Mesodermal cell (in vitro differentiated cells): ENCODE measurements at regions not wholly inside any gene's neighbourhood (a gene's known extent, or its start where the extent isn't known, plus 50 kb on each side); places are given as distances from the start of the nearest gene placed in this dataset.

Source experiments
- H3K27ac ChIP-seq: 2 replicates; pipeline ENCODE4 v1.7.0; 2013; ENCODE audit warnings: mild to moderate bottlenecking, low read depth, low read length, moderate library complexity; ENCODE audit not compliant: severe bottlenecking
- H3K36me3 ChIP-seq: 2 replicates; pipeline ENCODE4 v1.7.1; 2013; ENCODE audit warnings: mild to moderate bottlenecking, low read length, moderate library complexity; ENCODE audit not compliant: control insufficient read depth, insufficient read depth
- H3K4me1 ChIP-seq: one replicate; pipeline ENCODE4 v1.7.1; 2013; ENCODE audit warnings: mild to moderate bottlenecking, low read length; ENCODE audit not compliant: insufficient read depth, control insufficient read depth, poor library complexity, severe bottlenecking
- H3K4me3 ChIP-seq: 2 replicates; pipeline ENCODE4 v1.7.0; 2013; ENCODE audit warnings: low read length, control low read depth, mild to moderate bottlenecking; ENCODE audit not compliant: insufficient read depth, poor library complexity, severe bottlenecking; ENCODE audit errors: extremely low read depth
- H3K9me3 ChIP-seq: 2 replicates; pipeline ENCODE4 v1.7.1; 2013; ENCODE audit warnings: mild to moderate bottlenecking, low read length, moderate library complexity; ENCODE audit not compliant: control insufficient read depth
- WGBS, 2 experiments: methylation state at CpG; one replicate each; pipeline ENCODE4 v1.1.5; 2013; ENCODE audit warnings: missing lambda C conversion rate in 2 of 2; ENCODE audit not compliant: insufficient coverage in 2 of 2; 5-methylcytosine and 5-hydroxymethylcytosine counted together

DNA sequence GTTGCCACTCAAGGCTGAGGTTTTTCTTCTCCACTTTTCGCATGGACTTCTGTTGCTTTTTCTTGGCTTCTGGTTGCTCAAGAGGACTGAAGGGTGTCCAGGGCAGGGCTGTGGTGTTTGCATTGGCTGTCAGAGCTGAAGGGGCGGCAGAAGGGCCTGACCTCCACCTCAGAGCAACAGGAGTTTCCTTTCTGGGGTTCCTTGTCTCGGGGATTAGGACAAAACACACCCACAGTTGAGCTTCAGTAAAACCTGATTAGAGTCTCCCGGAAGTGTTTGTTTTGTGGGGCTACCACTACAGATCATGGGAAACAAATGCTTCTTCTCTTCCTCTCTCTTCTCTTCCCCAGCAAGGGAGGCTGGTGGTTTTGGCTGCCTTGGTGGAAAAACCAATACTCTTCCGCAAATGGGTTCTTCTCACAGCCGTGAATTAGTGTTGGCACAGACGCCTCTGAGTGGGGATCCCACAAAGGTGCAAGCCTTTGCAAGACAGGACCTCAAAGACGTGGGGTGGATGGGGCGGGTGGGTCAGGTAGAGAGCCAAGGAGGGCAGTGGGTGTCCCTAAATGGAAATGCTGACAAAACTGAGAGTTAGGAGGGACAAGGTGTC is 317.7 kb upstream of the TBX3 start:
- H3K27ac ChIP-seq = no peak overlapping the region

DNA sequence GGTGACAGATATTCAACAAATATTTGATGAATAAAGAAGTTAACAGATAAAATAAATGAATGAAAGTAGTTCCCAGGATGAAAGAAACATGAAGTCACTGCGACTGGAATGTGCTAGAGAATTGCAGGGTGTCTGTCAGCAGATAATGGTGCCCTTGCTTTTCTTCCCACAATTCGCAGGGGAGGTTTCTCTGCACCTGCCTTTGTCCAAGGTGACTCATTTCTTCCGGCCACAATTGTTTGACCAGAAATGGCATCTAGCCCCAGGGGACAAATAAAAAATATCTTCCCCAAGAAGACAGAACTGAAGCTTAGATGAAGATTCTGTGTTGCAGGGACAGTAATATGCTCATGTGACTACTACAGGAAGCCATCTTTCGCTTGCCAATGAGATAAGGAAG is 316.1 kb upstream of the TBX3 start:
- Histone ChIP-seq H3K4me1 (peaks cover 12% of the 10 kb centered on the region), H3K9me3 (peaks cover 8% of the 10 kb centered on the region), H3K4me3 (no peak overlapping the region), H3K36me3 (no peaks in the 10 kb centered on the region), H3K27ac (no peak overlapping the region)
- WGBS, 2 experiments = 83 to 97% methylated on average over 2 to 3 of the region's 4 CpGs

More for the DNA sequence above, 317.7 kb upstream of the TBX3 start:
- no peak overlapping the region for H3K4me3 ChIP-seq
- H3K4me1 ChIP-seq = peaks cover 12% of the 10 kb centered on the region
- WGBS, 2 experiments = 91 to 97% methylated on average over 6 to 8 of the region's 9 CpGs
- peaks cover under 1% of the 10 kb centered on the region for H3K9me3 ChIP-seq
- no peaks in the 10 kb centered on the region for H3K36me3 ChIP-seq

DNA sequence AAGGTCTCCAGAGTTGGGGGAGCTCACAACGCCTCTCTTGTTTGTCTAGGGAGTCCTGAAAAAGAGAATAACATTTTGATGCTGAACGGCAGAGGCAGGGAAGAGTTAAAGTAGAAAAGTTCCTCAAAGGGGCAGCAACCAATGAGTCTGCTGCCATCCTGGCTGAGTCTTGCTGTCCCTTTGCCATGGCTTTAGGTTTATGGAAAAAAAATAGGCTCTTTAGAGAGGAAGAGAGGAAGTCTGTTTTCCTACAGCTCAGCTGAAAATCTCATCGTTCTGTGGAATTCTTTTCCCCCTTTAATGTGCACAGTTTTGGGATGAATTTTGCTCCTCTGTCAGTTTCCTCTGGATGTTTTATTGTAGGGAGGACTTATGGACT is 314.8 kb upstream of the TBX3 start:
- H3K36me3 ChIP-seq = no peaks in the 10 kb centered on the region
- 63 to 86% methylated on average over 2 to 3 of the region's 3 CpGs for WGBS, 2 experiments
- H3K4me1 ChIP-seq = peaks cover 12% of the 10 kb centered on the region
- no peak overlapping the region for H3K4me3 ChIP-seq
- peaks cover 8% of the 10 kb centered on the region for H3K9me3 ChIP-seq
- no peak overlapping the region for H3K27ac ChIP-seq

DNA sequence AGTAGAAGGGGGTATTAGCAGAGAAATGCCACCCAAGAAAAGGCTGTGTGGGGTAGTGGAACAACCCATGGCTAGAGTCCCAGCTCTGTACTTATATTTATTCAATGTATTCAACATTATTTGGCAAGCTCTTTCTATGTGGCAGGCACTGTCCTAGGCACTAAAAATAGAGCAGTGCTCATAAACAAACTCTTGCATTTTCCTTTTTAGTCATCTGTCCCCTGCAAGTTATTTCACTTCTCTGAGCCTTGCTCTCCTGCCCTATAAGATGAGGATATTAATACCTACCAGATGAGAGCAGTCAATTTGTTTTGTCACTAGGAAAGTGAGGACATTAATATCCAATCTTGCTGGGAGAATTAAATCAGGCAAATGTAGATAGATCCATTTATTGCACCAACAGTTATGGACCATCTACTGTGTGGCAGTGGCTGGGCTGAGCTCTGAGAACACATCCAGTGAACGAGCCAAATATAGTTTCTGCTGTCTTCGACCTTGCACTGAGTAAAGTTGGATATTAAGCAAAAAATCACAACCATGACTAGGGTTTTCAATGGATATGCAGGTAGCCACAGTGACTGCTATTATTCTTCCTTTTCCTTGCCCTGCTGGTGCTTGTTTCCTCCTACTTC is 314.3 kb upstream of the TBX3 start:
- no peak overlapping the region for H3K4me3 ChIP-seq
- 100% methylated on average over 1 of the region's 2 CpGs; no CpG with 5 or more reads in 1 of the 2 experiments for WGBS, 2 experiments
- H3K36me3 ChIP-seq = no peaks in the 10 kb centered on the region
- peaks cover 8% of the 10 kb centered on the region for H3K9me3 ChIP-seq
- H3K27ac ChIP-seq = no peak overlapping the region
- peaks cover 12% of the 10 kb centered on the region for H3K4me1 ChIP-seq

DNA sequence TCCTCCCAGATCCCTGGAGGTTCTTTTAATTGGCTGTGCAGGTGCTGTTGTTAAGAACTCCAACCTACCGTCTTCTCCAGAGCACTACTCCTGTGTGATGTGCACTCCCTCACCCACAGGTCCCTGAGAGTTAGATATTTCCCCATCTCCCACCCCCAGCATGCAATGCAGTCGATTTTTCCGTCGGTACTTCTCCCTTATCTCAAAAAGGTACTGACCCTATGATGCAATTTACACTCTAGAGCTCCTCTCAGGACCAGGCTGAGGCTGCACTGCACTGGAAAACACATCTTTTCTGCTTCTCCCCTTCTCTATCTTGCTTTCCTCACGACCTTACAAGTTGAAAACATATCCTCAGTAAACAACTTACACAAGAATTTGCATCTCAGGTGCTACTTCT is 312.4 kb upstream of the TBX3 start:
- Histone ChIP-seq H3K36me3 (no peaks in the 10 kb centered on the region), H3K4me1 (peaks cover 12% of the 10 kb centered on the region), H3K27ac (no peak overlapping the region), H3K9me3 (peaks cover 8% of the 10 kb centered on the region), H3K4me3 (no peak overlapping the region)
- WGBS, 2 experiments = 87 to 96% methylated on average over 4 of the region's 5 CpGs

DNA sequence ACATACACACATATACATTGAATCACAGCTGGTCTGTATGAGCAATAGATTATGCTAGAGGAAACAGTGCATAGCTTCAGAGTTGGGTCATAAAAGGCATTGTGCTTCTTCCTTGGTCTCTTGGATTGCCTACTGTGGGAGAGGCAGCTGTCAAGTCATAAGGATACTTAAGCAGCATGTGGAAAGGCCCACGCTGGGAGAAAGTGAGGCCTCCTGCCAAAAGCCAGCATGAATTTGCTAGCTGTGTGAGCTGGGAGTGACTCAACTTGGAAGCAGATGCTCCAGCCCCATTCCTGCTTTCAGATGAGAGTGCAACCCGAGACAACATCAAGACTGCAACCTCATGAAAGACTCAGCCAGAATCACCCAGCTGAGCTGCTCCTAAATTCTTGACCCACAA is 311.9 kb upstream of the TBX3 start:
- Histone ChIP-seq H3K27ac (no peak overlapping the region), H3K36me3 (no peaks in the 10 kb centered on the region), H3K4me1 (peaks cover 12% of the 10 kb centered on the region), H3K9me3 (peaks cover 8% of the 10 kb centered on the region), H3K4me3 (no peak overlapping the region)
- 77 to 90% methylated on average over 2 of the region's 2 CpGs for WGBS, 2 experiments

DNA sequence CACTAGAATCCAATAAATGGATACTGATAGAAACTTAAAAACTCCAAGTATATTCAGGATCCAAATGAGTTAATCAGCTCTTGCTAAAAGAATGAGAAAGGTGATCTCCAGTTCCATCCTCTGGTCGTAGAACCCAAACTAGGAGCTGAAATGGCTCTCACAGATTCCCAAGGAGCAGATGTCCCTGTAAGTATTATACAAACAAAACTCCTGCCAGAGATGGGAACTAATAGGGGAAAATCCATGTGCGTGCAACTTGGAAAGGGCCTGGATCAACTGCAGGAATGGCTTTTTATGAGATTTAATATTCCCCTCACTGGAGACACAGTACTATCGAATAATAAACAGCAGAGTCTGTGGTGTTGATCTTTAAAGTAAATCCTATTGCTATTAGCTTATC is 309.2 kb upstream of the TBX3 start:
- Histone ChIP-seq H3K36me3 (no peaks in the 10 kb centered on the region), H3K4me3 (no peak overlapping the region), H3K27ac (no peak overlapping the region), H3K4me1 (no peaks in the 10 kb centered on the region), H3K9me3 (peaks cover 8% of the 10 kb centered on the region)
- no CpG with 5 or more reads among the region's 3 CpGs for WGBS, 2 experiments

DNA sequence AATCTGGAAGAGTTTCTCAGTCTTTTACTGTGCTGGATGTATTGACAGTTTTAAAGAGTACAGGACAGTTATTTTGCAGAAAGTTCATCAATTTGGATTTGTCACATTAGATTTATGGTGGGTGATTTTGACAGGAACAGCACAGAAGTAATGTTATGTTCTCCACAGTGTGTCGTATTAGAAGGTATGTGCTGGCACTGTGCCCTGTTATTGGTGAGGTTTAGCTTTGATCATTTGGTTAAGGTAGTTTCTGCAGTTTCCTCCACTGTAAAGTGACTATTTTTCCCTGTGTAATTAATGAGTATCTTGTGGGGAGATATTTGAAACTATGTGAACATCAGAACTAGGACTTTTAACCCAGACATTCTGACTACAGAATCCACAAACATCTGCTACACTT is 308.5 kb upstream of the TBX3 start:
- H3K4me1 ChIP-seq = no peaks in the 10 kb centered on the region
- H3K36me3 ChIP-seq = no peaks in the 10 kb centered on the region
- 71% methylated on average over 1 of the region's 1 CpG; no CpG with 5 or more reads in 1 of the 2 experiments for WGBS, 2 experiments
- no peak overlapping the region for H3K4me3 ChIP-seq
- no peak overlapping the region for H3K27ac ChIP-seq
- H3K9me3 ChIP-seq = peaks cover 8% of the 10 kb centered on the region

DNA sequence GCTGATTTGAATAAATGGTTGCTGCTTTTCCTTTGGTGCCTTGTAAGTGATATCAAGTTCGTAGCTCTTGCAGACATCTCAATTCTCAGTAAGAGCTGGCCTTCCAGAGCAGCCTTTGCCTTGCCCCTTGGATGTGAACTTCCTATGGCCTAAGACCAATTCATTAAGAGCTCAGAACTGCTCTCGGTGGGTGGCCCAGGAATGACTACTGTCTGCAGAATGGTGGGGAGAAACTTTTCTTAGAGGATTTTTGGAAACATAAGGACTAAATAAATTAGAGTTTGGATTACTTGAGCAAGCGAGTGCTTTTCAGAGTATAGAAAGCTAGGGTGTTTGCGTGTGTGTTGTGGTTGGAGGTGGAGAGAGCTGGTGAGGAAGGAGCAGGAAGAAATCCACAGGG is 306.4 kb upstream of the TBX3 start:
- WGBS, 2 experiments = 93 to 94% methylated on average over 3 of the region's 4 CpGs
- Histone ChIP-seq H3K27ac (no peak overlapping the region), H3K4me3 (no peak overlapping the region)

DNA sequence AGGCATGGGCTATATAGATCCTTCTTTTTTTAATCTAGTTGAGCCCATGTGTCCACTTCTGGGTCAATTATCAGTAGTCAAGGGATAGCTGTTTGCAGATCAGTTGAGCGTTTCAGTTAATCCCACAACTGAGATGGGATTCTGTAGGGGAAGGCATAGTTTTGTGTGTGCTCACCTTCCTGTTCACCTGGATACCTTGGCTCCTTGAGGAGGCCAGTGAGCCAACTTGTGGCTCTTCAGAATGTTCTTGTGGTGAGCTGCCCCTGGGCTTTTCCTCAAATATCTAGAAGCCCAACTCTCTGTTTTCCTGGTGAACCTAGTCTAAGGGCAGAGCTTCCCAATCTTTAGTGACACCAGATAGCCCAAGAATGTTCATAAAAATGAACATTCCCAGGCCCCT is 302.9 kb upstream of the TBX3 start:
- 100% methylated on average over 1 of the region's 1 CpG; no CpG with 5 or more reads in 1 of the 2 experiments for WGBS, 2 experiments
- H3K27ac ChIP-seq = no peak overlapping the region
- no peaks in the 10 kb centered on the region for H3K4me1 ChIP-seq
- no peak overlapping the region for H3K4me3 ChIP-seq
- H3K9me3 ChIP-seq = no peaks in the 10 kb centered on the region
- no peaks in the 10 kb centered on the region for H3K36me3 ChIP-seq

More for the DNA sequence above, 306.4 kb upstream of the TBX3 start:
- no peaks in the 10 kb centered on the region for H3K36me3 ChIP-seq
- H3K4me1 ChIP-seq = no peaks in the 10 kb centered on the region
- H3K9me3 ChIP-seq = no peaks in the 10 kb centered on the region

DNA sequence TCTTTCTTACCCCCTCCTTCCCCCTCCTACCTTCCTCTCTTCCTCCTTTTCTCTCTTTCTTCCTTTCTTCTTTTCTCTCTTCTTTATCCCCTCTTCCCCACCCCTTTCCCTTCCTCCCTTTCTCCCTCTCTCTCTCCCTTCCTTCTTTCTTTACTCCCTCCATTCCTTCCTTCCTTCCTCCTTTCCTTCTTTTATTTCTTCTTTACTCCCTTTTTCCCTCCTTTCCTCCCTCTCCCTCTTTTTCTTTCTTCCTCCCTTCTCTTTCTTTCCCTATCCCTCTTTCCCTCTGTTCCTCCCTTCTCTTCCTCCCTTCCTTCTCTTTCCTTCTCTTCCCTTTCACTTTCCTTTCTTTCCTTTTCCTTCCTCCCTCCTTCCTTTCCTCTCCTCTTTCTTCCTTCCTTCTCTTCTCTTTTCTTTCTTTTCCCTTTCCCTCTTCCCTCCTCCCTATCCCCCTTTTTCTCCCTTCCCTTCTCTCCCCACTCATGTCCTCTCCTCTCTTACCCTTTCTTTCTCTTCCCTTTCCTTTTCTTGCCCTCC is 302.3 kb upstream of the TBX3 start:
- H3K9me3 ChIP-seq = no peaks in the 10 kb centered on the region
- no peak overlapping the region for H3K27ac ChIP-seq
- no peak overlapping the region for H3K4me3 ChIP-seq
- H3K4me1 ChIP-seq = no peaks in the 10 kb centered on the region
- no peaks in the 10 kb centered on the region for H3K36me3 ChIP-seq
